ENCODE measurements at regions not wholly inside any gene's neighbourhood (a gene's known extent, or its start where the extent isn't known, plus 50 kb on each side); places are given as distances from the start of the nearest gene placed in this dataset.

GRCh38 chr7:85669225-85669624 is 482.4 kb upstream of the SEMA3D start:
- TF ChIP-seq TAF1 (IDR thresholded peaks at IDR 0.05; ENCODE audit: low read depth) (no peak), REST (IDR thresholded peaks at IDR 0.05; ENCODE audit: low read depth) (no peak), ZBTB7A (IDR thresholded peaks at IDR 0.05; ENCODE audit: low read depth) (no peak), NFIC (IDR thresholded peaks at IDR 0.05) (no peak), MAX (IDR thresholded peaks at IDR 0.05) (no peak), TCF12 (IDR thresholded peaks at IDR 0.05; ENCODE audit: low read depth) (no peak), CEBPB (IDR thresholded peaks at IDR 0.05) (no peak), TEAD4 (IDR thresholded peaks at IDR 0.05) (no peak)

Measured in Ishikawa (cell line).